NOMO-1 treated with dmso at 0.1 percent for 144 hours (cell line): ENCODE measurements at regions not wholly inside any gene's neighbourhood (a gene's known extent, or its start where the extent isn't known, plus 50 kb on each side); places are given as distances from the start of the nearest gene placed in this dataset.
A peak's percentile ranks its signal among the peaks of the same experiment; 100 is the strongest.

Source experiments
- DNase-seq: peaks from one replicate; lab custom pipeline; 2025; ENCODE audit not compliant: unreplicated experiment; lab: John Stamatoyannopoulos, UW

- no peak for DNase-seq
These were observed 84.5 kb upstream of the STT3B start for GRCh38 chr3:31448035-31448881.

- no peak for DNase-seq
These were observed 83.9 kb upstream of the STT3B start for GRCh38 chr3:31448882-31449243.

GRCh38 chr3:31449318-31449717 lies 83.4 kb upstream of the STT3B start:
- DNase-seq: no peak

GRCh38 chr3:31450345-31450744 lies 82.4 kb upstream of the STT3B start:
- no peak for DNase-seq

GRCh38 chr3:31452495-31453106 lies 80.1 kb upstream of the STT3B start:
- no peak for DNase-seq

DNA sequence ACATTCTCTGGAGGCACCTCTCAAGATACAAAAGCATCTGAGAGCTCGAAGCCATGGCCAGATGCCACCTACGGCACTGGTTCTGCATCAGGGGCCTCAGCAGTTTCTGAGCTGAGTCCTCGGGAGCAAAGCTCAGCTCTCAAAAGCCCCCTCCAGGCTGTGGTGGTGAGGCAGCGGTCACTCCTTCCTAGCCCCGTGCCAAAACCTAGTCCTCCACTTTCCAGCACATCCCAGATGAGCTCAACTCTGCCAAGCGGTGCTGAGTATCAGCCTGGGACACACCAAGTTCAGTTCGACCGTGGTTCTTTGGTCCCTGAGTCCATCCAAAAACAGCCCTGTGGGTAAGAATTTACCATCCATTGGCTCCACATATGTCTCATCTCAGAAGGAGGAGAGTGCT lies 79.3 kb upstream of the STT3B start:
- no peak for DNase-seq

DNA sequence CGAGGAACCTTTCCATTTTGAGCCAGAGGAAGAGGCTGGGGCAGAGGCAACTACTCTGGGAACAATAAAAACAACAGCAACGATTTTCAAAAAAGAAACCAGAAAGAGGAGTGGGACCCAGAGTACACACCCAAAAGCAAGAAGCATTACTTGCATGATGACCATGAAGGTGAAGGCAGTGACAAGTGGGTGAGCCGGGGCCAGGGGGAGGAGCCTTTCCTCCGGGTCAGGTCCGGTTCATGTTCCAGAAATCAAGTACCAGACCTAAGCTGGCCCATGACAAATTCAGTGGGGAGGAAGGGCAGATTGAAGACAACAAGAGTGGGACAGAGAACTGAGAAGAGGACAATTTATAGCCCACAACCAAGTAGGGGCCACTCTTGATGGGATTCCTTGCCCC lies 77.2 kb upstream of the STT3B start:
- no peak for DNase-seq

- peak; percentile 46 for DNase-seq
These were observed 76.4 kb upstream of the STT3B start for GRCh38 chr3:31456373-31456772.

- DNase-seq: no peak
These were observed 71.3 kb upstream of the STT3B start for GRCh38 chr3:31461426-31461825.

DNA sequence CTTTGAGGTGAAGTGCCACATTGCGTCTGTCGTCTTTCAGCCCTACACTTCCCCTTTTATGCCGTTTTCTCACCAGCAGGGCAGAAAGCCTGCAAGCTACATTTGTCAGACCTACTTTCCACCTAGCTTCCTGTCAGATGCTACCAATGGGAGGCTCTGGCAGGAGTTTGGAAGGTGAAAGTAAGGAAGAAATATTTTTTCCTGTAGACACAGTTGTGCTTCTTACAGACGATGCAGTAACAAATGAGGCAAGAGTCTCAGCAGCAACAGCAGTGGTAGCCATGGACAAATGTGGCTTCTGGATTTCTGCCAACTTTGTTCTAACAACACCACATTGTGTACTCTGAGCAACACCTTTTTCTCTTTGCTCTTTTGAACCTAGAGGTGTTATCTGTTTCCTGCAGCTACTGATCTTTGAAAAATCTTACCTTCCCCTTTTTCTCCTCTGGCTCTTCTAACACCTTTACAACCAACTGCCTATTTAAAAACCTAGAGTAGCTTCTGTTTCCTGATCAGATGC lies 70.6 kb upstream of the STT3B start:
- peak; percentile 37 for DNase-seq

DNA sequence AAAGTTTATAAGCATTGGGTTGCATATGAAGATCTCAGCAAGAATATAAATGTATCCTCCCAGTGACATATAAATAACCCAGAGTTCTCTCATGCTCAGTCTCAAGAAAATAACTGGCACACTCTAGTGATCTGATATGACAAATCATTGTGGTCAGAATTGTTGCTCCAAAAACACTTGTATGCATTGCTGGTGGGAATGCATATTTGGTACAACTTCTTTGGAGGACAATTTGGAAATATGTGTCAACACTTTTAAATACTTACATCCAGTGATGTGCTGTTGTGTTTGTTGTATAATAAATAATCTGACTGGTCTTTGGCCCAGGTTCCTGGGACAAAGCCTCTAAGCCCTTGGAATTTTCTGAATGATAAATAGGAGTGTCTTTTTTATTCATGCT lies 66.7 kb upstream of the STT3B start:
- DNase-seq: no peak

- DNase-seq: no peak
These were observed 65.9 kb upstream of the STT3B start for GRCh38 chr3:31466866-31467265.

DNA sequence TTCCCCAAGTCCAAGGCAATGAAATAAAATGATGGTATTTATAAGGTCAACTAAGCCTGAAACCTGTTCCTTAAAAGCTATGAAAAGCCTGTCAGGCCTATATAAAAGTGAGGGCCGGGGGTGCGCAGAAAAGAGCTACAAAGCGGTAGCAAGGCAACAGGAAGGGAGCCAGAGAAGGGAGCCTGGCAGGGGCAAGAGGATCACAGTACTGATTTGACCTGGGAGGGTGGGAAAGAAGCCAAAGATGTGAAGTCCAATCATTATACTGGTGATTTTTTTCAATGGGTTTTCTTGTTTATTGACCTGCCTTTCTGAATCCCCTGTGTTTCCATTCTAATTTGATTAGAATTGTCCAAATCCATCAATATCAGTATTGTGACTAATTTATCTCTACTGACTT lies 64.3 kb upstream of the STT3B start:
- DNase-seq: no peak

- DNase-seq: no peak
These were observed 63.3 kb upstream of the STT3B start for GRCh38 chr3:31469385-31469784.

DNA sequence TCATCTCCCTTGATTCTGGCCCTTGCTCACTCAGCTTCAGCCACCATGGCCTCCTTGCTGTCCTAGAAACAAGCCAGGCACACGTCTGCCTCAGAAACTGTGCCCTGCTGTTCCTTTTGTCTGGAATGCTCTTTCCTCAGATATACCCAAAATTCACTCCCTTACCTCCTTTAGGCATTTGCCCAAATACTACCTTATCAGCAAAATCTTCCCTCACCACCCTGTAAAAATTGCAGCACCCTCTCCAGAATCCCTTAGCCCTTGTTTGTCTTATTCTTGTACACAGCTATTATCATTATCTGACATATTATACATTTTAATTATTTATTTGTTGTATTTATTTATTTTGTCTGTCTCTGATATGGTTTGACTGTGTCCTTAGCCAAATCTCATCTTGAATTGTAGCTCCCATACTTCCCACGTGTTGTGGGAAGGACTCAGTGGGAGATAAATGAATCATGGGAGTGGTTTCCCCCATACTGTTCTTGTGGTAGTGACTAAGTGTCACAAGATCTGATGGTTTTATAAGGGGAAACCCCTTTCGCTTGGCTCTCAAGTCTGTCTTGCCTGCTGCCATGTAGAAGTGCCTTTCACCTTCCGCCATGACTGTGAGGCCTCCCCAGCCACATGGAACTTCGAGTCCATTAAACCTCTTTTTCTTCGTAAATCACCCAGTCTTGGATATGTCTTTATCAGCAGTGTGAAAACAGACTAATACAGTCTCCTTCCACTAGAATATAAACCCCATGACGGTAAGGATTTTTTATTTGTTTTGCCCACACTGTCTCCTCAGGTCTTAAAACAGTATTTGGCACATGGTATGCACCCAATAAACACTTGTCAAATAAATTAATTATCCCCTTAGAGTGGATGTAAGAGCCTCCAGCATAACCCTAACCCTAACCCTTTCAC lies 60.0 kb upstream of the STT3B start:
- DNase-seq: no peak

- peak; percentile 2 for DNase-seq
These were observed 56.5 kb upstream of the STT3B start for GRCh38 chr3:31476209-31476608.

- no peak for DNase-seq
These were observed 53.3 kb upstream of the STT3B start for GRCh38 chr3:31479431-31479830.

- DNase-seq: no peak
These were observed 51.0 kb upstream of the STT3B start for GRCh38 chr3:31481697-31482096.

DNA sequence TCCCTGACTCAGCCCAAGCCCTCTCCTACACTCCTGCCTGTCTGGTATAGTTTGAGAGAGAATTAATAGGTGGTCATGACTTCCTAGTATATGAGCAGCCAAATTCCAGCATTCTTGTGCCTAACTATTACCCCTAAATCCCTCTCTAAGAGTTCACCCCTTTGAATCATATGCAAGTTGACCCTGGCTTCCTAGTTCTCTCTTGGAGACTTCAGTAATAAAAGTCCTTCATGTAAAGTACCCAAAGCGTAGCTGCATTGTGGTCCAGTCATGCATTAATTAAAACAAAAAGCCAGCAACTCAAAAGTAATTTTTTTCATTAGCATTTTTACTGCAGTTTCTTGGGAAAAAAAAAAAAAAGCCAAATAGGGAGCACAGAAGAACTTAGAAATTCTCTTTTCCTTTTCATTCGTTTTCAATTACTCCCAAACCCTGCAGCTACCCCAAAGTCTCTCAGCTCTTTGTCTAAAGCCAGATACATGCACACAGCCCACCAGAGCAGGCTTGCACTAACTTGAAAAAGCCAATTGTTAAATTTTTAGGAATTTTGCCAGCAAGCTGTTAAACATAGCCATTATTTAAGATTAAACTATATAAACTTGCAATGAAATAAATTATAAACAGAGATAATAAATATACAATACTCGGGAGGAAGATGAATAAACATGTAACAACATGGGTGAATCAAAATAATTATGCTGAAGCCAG lies 50.1 kb upstream of the STT3B start:
- no peak for DNase-seq
